ENCODE measurements at regions not wholly inside any gene's neighbourhood (a gene's known extent, or its start where the extent isn't known, plus 50 kb on each side); places are given as distances from the start of the nearest gene placed in this dataset.

- H2AFZ ChIP-seq (ENCODE audit: low read depth, low read length) = no peak overlapping the region
- no peaks in the 10 kb centered on the region for H3K9me3 ChIP-seq (replicated peaks; ENCODE audit: control insufficient read depth, insufficient read depth, low read depth, low read length)
- H3K36me3 ChIP-seq (ENCODE audit: control insufficient read depth, insufficient read depth, low read length) = no peaks in the 10 kb centered on the region
- no peaks in the 10 kb centered on the region for H3K79me2 ChIP-seq (ENCODE audit: control insufficient read depth, insufficient read depth, low read length)
- no peak overlapping the region for H3K4me2 ChIP-seq (ENCODE audit: insufficient read depth, low read length)
- H3K4me3 ChIP-seq = no peak overlapping the region
- no peak for DNase-seq (ENCODE audit: extremely low read depth in 1 of 4, low spot score in 3 of 4)
- no peak overlapping the region for H3K27ac ChIP-seq (ENCODE audit: extremely low read depth, low read depth, low read length)
- in situ Hi-C loops (cut with MboI) (no loop called here), intact Hi-C loops (cut with micrococcal nuclease) (no loop called here)
- TF ChIP-seq BRF1 (IDR thresholded peaks at IDR 0.05; ENCODE audit: borderline replicate concordance, extremely low read depth, insufficient read length) (no peak), TBP (optimal IDR thresholded peaks at IDR 0.05; ENCODE audit: low read depth, low read length) (no peak)
- no peak overlapping the region for H3K9ac ChIP-seq (ENCODE audit: insufficient read depth in 1 of 2, low read depth in 2 of 2, low read length in 2 of 2)
- ChIA-PET POLR2A (no interaction called here), CTCF (ENCODE audit: low intra/inter-chr PET ratio) (no interaction called here)
- 3% methylated on average over 2 of the region's 2 CpGs for WGBS (ENCODE audit: insufficient coverage, low coverage, missing lambda C conversion rate)
- no peaks in the 10 kb centered on the region for H4K20me1 ChIP-seq (replicated peaks; ENCODE audit: control insufficient read depth, insufficient read depth, low read length)
- ATAC-seq = no peak
- no peaks in the 10 kb centered on the region for H3K27me3 ChIP-seq (ENCODE audit: control insufficient read depth in 2 of 2, insufficient read depth in 2 of 2, low read length in 2 of 2)
- FAIRE-seq = no peak
- no peaks in the 10 kb centered on the region for H3K4me1 ChIP-seq (replicated peaks in 1 of 2; ENCODE audit: control insufficient read depth in 2 of 2, insufficient read depth in 2 of 2, low read length in 2 of 2)
- BruUV-seq (replicated peaks) = no TSS peak
- H3K9me1 ChIP-seq (ENCODE audit: control insufficient read depth, insufficient read depth, low read length) = no peaks in the 10 kb centered on the region
Measured at GRCh38 chr5:124160265-124160664, 586.2 kb downstream of the ZNF608 start.

- no peak overlapping the region for H3K4me3 ChIP-seq
- no peak overlapping the region for H3K9ac ChIP-seq (ENCODE audit: insufficient read depth in 1 of 2, low read depth in 2 of 2, low read length in 2 of 2)
- POLR2A ChIA-PET = no interaction called here
- CTCF ChIA-PET (ENCODE audit: low intra/inter-chr PET ratio) = no interaction called here
- in situ Hi-C loops (cut with MboI) (no loop called here), intact Hi-C loops (cut with micrococcal nuclease) (no loop called here)
- no TSS peak for BruUV-seq (replicated peaks)
- WGBS (ENCODE audit: insufficient coverage, low coverage, missing lambda C conversion rate) = 0% methylated on average over 2 of the region's 2 CpGs
- no peak overlapping the region for H2AFZ ChIP-seq (ENCODE audit: low read depth, low read length)
- ATAC-seq (no peak), FAIRE-seq (no peak), DNase-seq (ENCODE audit: extremely low read depth in 1 of 4, low spot score in 3 of 4) (no peak)
- H3K27me3 ChIP-seq (ENCODE audit: control insufficient read depth in 2 of 2, insufficient read depth in 2 of 2, low read length in 2 of 2) = no peaks in the 10 kb centered on the region
- no peaks in the 10 kb centered on the region for H3K36me3 ChIP-seq (ENCODE audit: control insufficient read depth, insufficient read depth, low read length)
- H3K9me1 ChIP-seq (ENCODE audit: control insufficient read depth, insufficient read depth, low read length) = no peaks in the 10 kb centered on the region
- no peaks in the 10 kb centered on the region for H3K9me3 ChIP-seq (replicated peaks; ENCODE audit: control insufficient read depth, insufficient read depth, low read depth, low read length)
- no peaks in the 10 kb centered on the region for H3K4me1 ChIP-seq (replicated peaks in 1 of 2; ENCODE audit: control insufficient read depth in 2 of 2, insufficient read depth in 2 of 2, low read length in 2 of 2)
- no peaks in the 10 kb centered on the region for H4K20me1 ChIP-seq (replicated peaks; ENCODE audit: control insufficient read depth, insufficient read depth, low read length)
- H3K27ac ChIP-seq (ENCODE audit: extremely low read depth, low read depth, low read length) = no peak overlapping the region
- H3K79me2 ChIP-seq (ENCODE audit: control insufficient read depth, insufficient read depth, low read length) = no peaks in the 10 kb centered on the region
- no peak overlapping the region for H3K4me2 ChIP-seq (ENCODE audit: insufficient read depth, low read length)
- TF ChIP-seq CBFA2T2 (conservative IDR thresholded peaks at IDR 0.05) (no peak), DDX20 (tag; IDR thresholded peaks at IDR 0.05; ENCODE audit: low read depth) (no peak), GTF2E2 (tag; IDR thresholded peaks at IDR 0.05) (no peak), CHD1 (IDR thresholded peaks at IDR 0.05; ENCODE audit: low read length) (no peak), ZNF175 (CRISPR knock-in tag; IDR thresholded peaks at IDR 0.05; ENCODE audit: low read depth) (no peak), MAX (CRISPR knock-in tag; IDR thresholded peaks at IDR 0.05) (no peak), ZNF717 (CRISPR knock-in tag; IDR thresholded peaks at IDR 0.05) (no peak), ARID3B (CRISPR knock-in tag; IDR thresholded peaks at IDR 0.05; ENCODE audit: borderline replicate concordance) (no peak), NFRKB (IDR thresholded peaks at IDR 0.05; ENCODE audit: low read depth) (no peak), NCOA1 (IDR thresholded peaks at IDR 0.05; ENCODE audit: low read depth) (no peak), ZNF57 (CRISPR knock-in tag; IDR thresholded peaks at IDR 0.05) (no peak), USF2 (CRISPR knock-in tag; IDR thresholded peaks at IDR 0.05) (no peak), RAD51 (IDR thresholded peaks at IDR 0.05; ENCODE audit: borderline replicate concordance, low read depth) (no peak), KDM4B (IDR thresholded peaks at IDR 0.05; ENCODE audit: borderline replicate concordance in 2 of 2, low read depth in 1 of 2) (no peak), MEIS2 (IDR thresholded peaks at IDR 0.05; ENCODE audit: partially characterized antibody) (no peak)
Measured at GRCh38 chr5:124157320-124157719, 589.1 kb downstream of the ZNF608 start.

Measured in K562 (cell line).